H1 (cell line): ENCODE measurements at regions not wholly inside any gene's neighbourhood (a gene's known extent, or its start where the extent isn't known, plus 50 kb on each side); places are given as distances from the start of the nearest gene placed in this dataset.

Source experiments
- ATF3 ChIP-seq: IDR thresholded peaks from 2 replicates; pipeline ENCODE4 v1.6.1; 2011; ENCODE audit warnings: low read depth, mild to moderate bottlenecking, low read length; ENCODE audit not compliant: insufficient read depth
- CHD7 ChIP-seq: fragments of 300-600 bp; sonication (generic); IDR thresholded peaks from 2 replicates; pipeline ENCODE4 v1.7.1; 2012; ENCODE audit warnings: low read length, moderate library complexity, mild to moderate bottlenecking, inconsistent platforms; ENCODE audit not compliant: insufficient replicate concordance
- KDM5A ChIP-seq: fragments of 200-600 bp; IDR thresholded peaks from 2 replicates; pipeline ENCODE4 v1.7.1; 2012; ENCODE audit warnings: mild to moderate bottlenecking, low read length, inconsistent platforms, mixed read lengths
- POLR2A ChIP-seq, 2 experiments: IDR thresholded peaks; 1 replicate in 1 of 2; 2 replicates in 1 of 2; pipeline ENCODE4 v1.6.1; 2011; ENCODE audit warnings: low read depth in 2 of 2, low read length in 2 of 2, mild to moderate bottlenecking in 2 of 2; ENCODE audit errors: control extremely low read depth in 1 of 2
- SUZ12 ChIP-seq: fragments of 200-600 bp; sonication (generic); IDR thresholded peaks from 2 replicates; pipeline ENCODE4 v1.6.1; 2012; ENCODE audit warnings: mild to moderate bottlenecking, inconsistent platforms, low read length, moderate library complexity, mixed read lengths

- TF ChIP-seq CHD7 (no peak), KDM5A (no peak), SUZ12 (no peak), POLR2A (IDR thresholded peaks at IDR 0.05; ENCODE audit: control extremely low read depth in 1 of 2, low read depth in 2 of 2, low read length in 2 of 2) (no peak), ATF3 (no peak)
Measured at GRCh38 chr2:51224790-51225189, 192.9 kb upstream of the NRXN1 start (continued).
